Hepatocyte (in vitro differentiated cells): ENCODE measurements at regions not wholly inside any gene's neighbourhood (a gene's known extent, or its start where the extent isn't known, plus 50 kb on each side); places are given as distances from the start of the nearest gene placed in this dataset.

ENCODE experiments used
- DNase-seq: peaks from one replicate; pipeline ENCODE4 v3.0.0-alpha.2; 2016; ENCODE audit warnings: low spot score
- H2AFZ ChIP-seq: fragments of 200-600 bp; sonication (generic); 2 replicates; pipeline ENCODE4 v1.6.0; 2016; ENCODE audit warnings: antibody characterized with exemption, mild to moderate bottlenecking
- H3K27ac ChIP-seq: fragments of 200-600 bp; sonication (generic); 2 replicates; pipeline ENCODE4 v1.5.1; 2016; ENCODE audit warnings: mild to moderate bottlenecking
- H3K27me3 ChIP-seq: fragments of 200-600 bp; sonication (generic); 2 replicates; pipeline ENCODE4 v1.6.1; 2016
- H3K36me3 ChIP-seq: fragments of 200-600 bp; sonication (generic); replicated peaks from 2 replicates; pipeline ENCODE4 v1.5.1; 2016; ENCODE audit warnings: low read depth; ENCODE audit not compliant: insufficient read depth
- H3K4me1 ChIP-seq: fragments of 200-600 bp; sonication (generic); 2 replicates; pipeline ENCODE4 v1.5.1; 2016; ENCODE audit warnings: mild to moderate bottlenecking, moderate library complexity; ENCODE audit not compliant: insufficient read depth
- H3K4me2 ChIP-seq: fragments of 200-600 bp; sonication (generic); 2 replicates; pipeline ENCODE4 v1.6.0; 2016
- H3K4me3 ChIP-seq: fragments of 200-600 bp; sonication (generic); 2 replicates; pipeline ENCODE4 v1.5.1; 2016; ENCODE audit warnings: mild to moderate bottlenecking
- H3K79me2 ChIP-seq: fragments of 200-600 bp; sonication (generic); 2 replicates; pipeline ENCODE4 v1.6.0; 2017; ENCODE audit warnings: mild to moderate bottlenecking
- H3K9me2 ChIP-seq: fragments of 200-600 bp; sonication (generic); replicated peaks from 2 replicates; pipeline ENCODE4 v1.6.0; 2017; ENCODE audit warnings: mild to moderate bottlenecking; ENCODE audit not compliant: insufficient read depth
- H3K9me3 ChIP-seq: fragments of 200-600 bp; sonication (generic); 2 replicates; pipeline ENCODE4 v1.5.1; 2016; ENCODE audit warnings: low read depth, mild to moderate bottlenecking
- H4K20me1 ChIP-seq: fragments of 200-600 bp; sonication (generic); 2 replicates; pipeline ENCODE4 v1.6.0; 2016; ENCODE audit warnings: mild to moderate bottlenecking; ENCODE audit not compliant: insufficient read depth, poor library complexity, severe bottlenecking
- EZH2 ChIP-seq: fragments of 200-600 bp; sonication (generic); IDR thresholded peaks from 2 replicates; pipeline ENCODE4 v1.6.1; 2016; ENCODE audit warnings: antibody characterized with exemption, mild to moderate bottlenecking, borderline replicate concordance
- EZH2phosphoT487 ChIP-seq: fragments of 200-600 bp; sonication (generic); IDR thresholded peaks from one replicate; pipeline ENCODE4 v1.6.1; 2018; ENCODE audit warnings: antibody characterized with exemption, mild to moderate bottlenecking, low read depth, moderate library complexity; ENCODE audit not compliant: unreplicated experiment, severe bottlenecking
- WGBS: methylation state at CpG from one replicate; pipeline ENCODE4 v1.1.6; 2016; ENCODE audit warnings: low lambda C conversion rate; ENCODE audit errors: missing lambda C conversion rate; 5-methylcytosine and 5-hydroxymethylcytosine counted together
- TF ChIP-seq, protein P1 (sequence below): fragments of 200-600 bp; sonication (generic); IDR thresholded peaks from 2 replicates; pipeline ENCODE4 v1.5.1; 2016; ENCODE audit warnings: antibody characterized with exemption, mild to moderate bottlenecking; ENCODE audit not compliant: poor library complexity

DNA sequence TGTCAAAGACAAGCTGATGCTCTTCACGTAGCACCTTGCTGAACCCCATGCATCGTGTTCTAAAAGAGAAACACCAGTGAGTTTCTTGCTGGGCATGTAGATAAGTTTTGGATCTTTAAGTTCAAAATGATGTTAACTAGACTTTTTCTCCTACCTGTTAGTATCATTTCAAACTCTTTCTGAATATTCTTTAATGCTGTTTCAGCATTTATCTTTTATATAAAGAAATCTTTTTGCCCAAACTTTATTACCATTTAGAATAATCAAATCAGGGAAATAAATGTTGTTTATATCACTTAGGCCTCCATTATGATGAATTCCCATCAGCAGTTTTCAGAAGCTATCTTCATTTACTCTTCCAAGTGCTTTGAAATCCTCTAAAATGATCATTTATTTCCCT is 542.8 kb downstream of the CDH10 start:
- no peaks in the 10 kb centered on the region for H4K20me1 ChIP-seq
- H3K9me2 ChIP-seq: no peaks in the 10 kb centered on the region
- no peaks in the 10 kb centered on the region for H3K36me3 ChIP-seq
- no peaks in the 10 kb centered on the region for H3K9me3 ChIP-seq
- H3K4me2 ChIP-seq: no peak overlapping the region
- H3K27ac ChIP-seq: no peak overlapping the region
- no peaks in the 10 kb centered on the region for H3K79me2 ChIP-seq
- H3K4me1 ChIP-seq: no peaks in the 10 kb centered on the region
- H3K27me3 ChIP-seq: no peaks in the 10 kb centered on the region
- no peak overlapping the region for H2AFZ ChIP-seq
- WGBS: 76% methylated on average over 2 of the region's 2 CpGs
- H3K4me3 ChIP-seq: no peak overlapping the region
- no peak for TF ChIP-seq EZH2
- no peak for TF ChIP-seq EZH2phosphoT487
- TF ChIP-seq, protein P1, sequence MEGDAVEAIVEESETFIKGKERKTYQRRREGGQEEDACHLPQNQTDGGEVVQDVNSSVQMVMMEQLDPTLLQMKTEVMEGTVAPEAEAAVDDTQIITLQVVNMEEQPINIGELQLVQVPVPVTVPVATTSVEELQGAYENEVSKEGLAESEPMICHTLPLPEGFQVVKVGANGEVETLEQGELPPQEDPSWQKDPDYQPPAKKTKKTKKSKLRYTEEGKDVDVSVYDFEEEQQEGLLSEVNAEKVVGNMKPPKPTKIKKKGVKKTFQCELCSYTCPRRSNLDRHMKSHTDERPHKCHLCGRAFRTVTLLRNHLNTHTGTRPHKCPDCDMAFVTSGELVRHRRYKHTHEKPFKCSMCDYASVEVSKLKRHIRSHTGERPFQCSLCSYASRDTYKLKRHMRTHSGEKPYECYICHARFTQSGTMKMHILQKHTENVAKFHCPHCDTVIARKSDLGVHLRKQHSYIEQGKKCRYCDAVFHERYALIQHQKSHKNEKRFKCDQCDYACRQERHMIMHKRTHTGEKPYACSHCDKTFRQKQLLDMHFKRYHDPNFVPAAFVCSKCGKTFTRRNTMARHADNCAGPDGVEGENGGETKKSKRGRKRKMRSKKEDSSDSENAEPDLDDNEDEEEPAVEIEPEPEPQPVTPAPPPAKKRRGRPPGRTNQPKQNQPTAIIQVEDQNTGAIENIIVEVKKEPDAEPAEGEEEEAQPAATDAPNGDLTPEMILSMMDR: no peak
- no peak for DNase-seq

DNA sequence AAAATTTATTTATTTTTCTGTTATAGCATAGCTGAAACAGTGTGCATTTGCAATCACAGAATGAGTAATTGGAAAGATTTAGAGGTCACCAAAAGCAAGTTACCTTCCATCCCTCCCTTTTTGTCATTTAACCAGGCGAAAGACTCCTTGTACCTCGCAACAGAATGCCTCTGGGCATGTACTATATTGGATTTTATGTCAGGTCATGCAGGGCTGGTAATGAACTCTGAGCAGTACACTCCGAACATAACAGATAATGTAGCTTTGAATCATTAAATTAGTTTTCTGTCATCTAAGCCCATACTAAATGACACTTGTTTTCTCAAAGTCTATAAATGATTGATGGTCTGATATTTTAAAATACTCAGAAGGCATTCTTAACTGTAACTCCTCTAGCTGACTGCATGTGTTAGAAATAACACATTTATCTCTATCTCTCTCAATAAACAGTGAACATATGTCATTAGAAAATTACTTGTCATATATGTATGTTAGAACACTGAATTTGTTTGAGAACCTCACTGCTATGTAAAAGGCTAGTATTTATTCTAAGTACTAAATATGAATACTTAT is 541.2 kb downstream of the CDH10 start:
- H3K4me1 ChIP-seq: no peaks in the 10 kb centered on the region
- no peak overlapping the region for H3K4me2 ChIP-seq
- H3K27me3 ChIP-seq: no peaks in the 10 kb centered on the region
- no peaks in the 10 kb centered on the region for H4K20me1 ChIP-seq
- no peak overlapping the region for H3K27ac ChIP-seq
- H3K4me3 ChIP-seq: no peak overlapping the region
- no peaks in the 10 kb centered on the region for H3K9me2 ChIP-seq
- DNase-seq: no peak
- no peaks in the 10 kb centered on the region for H3K79me2 ChIP-seq
- H3K36me3 ChIP-seq: no peaks in the 10 kb centered on the region
- 70% methylated on average over 3 of the region's 3 CpGs for WGBS
- no peaks in the 10 kb centered on the region for H3K9me3 ChIP-seq
- TF ChIP-seq EZH2phosphoT487 (no peak), EZH2 (no peak)
- TF ChIP-seq, protein P1: no peak
- H2AFZ ChIP-seq: no peak overlapping the region

DNA sequence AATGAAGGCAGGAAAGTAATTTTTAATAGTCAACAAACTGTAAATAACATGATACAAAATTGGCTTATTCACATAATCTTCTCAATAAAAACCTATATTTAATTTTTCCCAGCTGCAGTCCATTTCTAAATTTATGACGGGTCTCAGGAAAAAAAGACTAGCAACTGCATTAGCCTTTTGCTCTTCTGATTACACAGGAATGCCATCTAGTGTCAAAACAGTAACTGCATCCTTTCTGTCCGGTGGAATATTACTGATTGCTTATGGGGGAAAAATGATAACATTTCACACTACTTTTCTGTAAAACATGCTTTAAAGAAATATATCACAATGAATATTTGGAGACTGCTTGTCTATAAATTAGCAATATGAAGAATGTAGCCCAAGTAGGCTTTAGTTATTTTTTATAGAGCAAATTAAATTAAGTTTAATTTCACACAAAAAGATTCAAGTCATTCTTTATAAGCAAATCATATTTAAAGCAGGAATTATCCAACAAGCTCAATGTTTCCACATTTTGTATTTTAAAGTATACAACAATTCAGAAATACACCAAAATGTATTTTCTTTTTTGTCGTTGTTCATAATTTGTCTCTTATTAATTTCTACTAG is 534.7 kb downstream of the CDH10 start:
- Histone ChIP-seq H3K9me2 (no peaks in the 10 kb centered on the region), H3K27ac (no peak overlapping the region), H3K36me3 (no peaks in the 10 kb centered on the region), H3K4me2 (no peak overlapping the region), H4K20me1 (no peaks in the 10 kb centered on the region), H3K4me1 (no peaks in the 10 kb centered on the region), H3K9me3 (no peaks in the 10 kb centered on the region), H3K79me2 (no peaks in the 10 kb centered on the region), H3K27me3 (no peaks in the 10 kb centered on the region), H3K4me3 (no peak overlapping the region), H2AFZ (no peak overlapping the region)
- DNase-seq: peak; percentile 18
- no peak for TF ChIP-seq EZH2phosphoT487
- TF ChIP-seq, protein P1: peak; percentile 70
- no peak for TF ChIP-seq EZH2
- 37% methylated on average over 3 of the region's 3 CpGs for WGBS
